GM21381 (cell line): ENCODE measurements at regions not wholly inside any gene's neighbourhood (a gene's known extent, or its start where the extent isn't known, plus 50 kb on each side); places are given as distances from the start of the nearest gene placed in this dataset.
"Not testable (repeated sequence)": the region's sequence is repeated elsewhere in the genome, so short reads cannot be mapped to it uniquely, and the experiment has no call there.

ENCODE experiments used
- ATAC-seq: cut with Tn5 transposase; IDR thresholded peaks from one replicate; pipeline ENCODE4 v1.9.1; 2021; ENCODE audit warnings: mild to moderate bottlenecking, moderate library complexity; ENCODE audit not compliant: unreplicated experiment

DNA sequence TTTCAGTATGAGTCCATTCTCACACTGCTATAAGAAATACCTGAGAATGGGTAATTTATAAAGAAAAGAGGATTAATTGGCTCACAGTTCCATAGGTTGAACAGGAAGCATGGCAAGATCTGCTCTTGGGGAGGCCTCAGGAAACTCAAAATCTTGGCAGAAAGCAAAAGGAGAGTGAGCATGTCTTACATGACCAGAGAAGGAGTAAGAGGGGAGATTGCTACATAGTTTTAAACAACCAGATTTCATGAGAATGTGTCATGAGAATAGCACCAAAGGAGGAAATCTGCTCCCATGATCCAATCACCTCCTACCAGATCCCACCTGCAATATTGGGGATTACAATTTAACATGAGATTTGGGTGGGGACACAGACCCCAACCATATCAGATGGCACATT lies 672.4 kb downstream of the HTR1B start:
- ATAC-seq, result no peak

DNA sequence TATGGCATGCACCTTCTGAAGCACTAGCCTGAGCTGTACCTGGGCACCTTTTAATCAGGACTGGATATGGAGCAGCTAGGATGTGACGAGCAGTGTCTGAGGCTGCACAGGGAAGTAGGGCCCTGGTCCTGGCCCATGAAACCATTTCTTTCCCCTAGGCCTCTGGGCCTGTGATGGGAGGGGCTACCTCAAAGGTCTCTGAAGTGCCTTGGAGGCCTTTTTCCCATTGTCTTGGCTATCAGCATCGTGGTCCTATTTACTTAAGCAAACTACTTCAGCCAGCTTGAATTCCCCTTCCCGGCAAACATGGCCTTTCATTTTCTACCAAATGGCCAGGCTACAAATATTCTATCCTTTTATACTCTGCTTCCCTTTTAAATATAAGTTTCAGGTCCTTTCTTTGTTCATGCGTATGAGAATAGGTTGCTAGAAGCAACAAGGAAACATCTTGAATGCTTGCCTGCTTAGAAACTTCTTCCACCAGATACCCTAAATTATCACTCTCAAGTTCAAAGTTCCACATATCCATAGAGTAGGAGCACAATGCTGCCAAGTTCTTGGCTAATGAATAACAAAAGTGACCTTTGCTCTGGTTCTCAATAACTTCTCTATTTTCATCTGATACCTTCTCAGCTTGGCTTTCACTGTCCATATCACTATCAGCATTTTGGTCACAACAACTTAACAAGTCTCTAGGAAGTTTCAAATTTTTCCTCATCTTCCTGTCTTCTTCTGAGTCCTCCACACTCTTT lies 673.1 kb downstream of the HTR1B start:
- ATAC-seq, result no peak

DNA sequence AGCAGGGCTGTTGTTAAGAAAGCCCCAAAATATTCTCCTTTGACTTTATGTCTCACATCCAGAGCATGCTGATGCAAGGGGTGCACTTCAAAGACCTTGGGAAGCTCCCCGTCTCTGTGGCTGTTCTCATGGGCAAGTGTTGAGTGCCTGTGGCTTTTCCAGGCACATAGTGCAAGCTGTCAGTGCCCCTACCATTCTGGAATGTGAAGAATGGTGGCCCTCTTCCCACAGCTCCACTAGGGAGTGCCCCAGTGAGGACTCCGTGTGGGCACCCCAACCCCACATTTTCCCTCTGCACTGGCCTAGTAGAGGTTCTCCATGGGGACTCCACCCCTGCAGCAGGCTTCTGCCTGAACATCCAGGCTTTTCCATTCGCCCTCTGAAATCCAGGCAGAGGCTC lies 673.7 kb downstream of the HTR1B start:
- no peak for ATAC-seq

DNA sequence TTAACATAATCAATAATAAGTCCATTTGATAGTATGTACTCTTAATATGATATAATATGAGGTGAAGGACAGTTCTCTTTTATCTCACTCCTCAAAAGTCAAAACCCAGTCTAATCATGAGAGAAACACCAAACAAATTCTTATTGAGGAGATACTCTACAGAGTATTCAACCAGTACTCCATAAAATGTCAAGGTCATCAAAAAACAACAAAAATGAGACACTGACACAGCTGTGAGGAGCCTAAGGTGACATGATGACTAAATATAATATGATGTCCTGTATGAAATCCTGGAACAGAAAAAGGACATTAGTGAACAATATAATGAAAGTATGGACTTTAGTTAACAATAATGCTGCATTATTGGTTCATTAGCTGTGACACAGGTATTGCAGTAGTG lies 675.1 kb downstream of the HTR1B start:
- ATAC-seq, result no peak

DNA sequence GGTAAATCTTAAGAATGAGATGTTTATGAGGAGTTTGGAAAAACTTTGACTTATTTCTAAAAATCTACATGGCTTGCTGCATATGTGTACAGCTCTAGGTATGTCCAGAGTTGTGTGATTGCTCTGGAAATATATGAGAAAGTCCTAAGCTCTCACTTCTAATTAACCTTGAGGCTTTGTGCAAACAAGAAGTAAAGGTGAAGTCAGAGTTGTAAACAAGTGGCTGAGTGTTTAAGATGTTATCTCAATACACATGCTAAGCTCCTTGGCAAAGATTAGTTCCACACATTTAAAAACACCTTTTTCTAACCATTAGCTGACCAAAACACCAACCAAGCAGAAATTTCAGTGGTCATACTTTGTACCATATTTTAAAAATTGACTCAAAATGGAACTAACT lies 684.2 kb downstream of the HTR1B start:
- no peak for ATAC-seq

DNA sequence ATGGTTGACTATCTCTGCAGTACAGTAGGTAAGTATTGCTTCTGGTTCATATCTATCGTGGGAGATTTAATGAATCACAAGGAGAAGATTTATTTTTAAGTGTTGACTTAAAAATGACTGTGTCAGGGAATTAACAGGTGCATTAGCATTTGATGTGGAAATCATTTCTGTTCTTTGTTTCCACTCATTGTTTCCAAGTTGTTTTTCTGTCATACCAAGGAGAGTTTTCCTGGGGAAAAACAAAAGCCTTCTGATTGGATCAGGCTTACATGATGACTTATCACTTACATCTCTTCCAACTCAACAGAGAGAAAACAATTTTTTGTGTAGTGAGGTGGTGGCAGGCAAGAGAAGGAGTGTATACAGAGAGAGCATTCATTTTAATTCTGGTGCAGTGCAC lies 686.4 kb downstream of the HTR1B start:
- no peak for ATAC-seq

DNA sequence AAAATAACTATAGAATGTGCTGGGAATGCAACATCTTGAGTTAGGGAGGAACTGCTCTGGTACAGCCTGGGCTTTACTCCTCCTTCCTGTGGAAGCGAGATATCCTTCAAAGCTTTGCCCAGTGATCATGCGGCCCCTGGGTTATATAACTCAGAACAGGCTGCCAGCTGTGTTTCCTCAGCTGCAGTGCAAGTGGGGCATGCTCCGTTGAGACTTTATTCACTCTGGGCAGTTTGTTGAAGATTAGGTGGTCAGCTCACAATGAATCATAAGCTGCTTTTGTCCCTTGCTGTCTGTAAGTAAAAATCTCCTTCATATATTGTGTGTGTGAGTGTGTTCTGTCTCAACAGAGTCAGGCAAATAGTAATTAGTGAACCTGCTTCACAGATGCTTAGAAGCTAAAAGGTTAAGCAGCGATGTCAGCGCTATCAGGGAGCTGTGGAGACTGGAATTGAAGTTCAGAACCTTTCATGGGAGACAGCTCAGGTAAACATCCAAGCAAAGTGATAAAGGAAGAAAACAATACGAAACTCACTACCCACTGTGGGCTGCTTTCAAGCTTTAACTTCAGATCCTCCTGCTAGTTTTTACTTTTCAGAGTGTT lies 688.4 kb downstream of the HTR1B start:
- ATAC-seq, result no peak

DNA sequence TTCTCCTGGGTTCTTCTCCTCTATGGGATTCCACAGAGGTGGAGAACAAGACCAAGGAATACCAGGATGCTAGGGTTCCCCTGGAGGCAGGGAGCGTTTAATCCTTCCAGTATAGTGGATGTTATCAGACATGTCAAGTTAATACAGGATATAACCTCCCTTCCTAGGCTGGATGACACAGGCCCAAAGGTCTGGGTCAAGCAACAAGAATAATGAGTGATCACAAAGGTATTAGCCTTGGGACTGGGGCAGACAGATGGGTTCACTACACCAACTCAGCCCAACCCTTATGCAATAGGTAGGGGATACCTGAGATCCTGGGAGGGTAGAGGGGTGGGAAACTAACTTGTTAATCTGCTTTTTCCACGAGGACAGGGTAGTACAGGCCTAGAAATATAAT lies 690.3 kb downstream of the HTR1B start:
- ATAC-seq, result no peak

DNA sequence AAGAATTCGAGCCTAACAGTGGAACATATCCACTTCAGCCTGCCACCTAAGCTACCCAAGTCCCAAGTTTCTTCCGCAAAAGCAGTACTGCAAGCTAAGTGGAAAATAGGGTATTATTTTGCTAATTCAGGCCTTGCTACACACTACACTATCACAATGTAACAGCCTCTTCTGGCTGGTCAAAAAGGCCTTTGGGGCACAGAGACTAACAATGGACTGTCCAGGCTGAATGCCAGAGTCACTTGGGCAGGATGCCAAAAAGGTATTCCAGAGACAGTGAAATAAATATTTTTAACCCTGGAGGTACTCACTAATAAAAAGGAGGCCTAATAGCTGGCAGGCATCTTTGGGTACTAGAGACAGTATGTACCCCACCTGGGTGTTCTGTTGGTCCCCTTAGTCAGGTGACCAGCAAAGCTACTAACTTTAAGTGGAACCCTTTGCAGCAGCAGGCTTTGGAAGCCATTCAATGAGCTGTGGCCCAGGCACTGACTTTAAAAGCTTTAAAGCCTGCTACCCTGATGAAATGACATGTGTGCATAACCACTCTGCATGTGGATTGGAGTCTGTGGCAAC lies 692.1 kb downstream of the HTR1B start:
- no peak for ATAC-seq

DNA sequence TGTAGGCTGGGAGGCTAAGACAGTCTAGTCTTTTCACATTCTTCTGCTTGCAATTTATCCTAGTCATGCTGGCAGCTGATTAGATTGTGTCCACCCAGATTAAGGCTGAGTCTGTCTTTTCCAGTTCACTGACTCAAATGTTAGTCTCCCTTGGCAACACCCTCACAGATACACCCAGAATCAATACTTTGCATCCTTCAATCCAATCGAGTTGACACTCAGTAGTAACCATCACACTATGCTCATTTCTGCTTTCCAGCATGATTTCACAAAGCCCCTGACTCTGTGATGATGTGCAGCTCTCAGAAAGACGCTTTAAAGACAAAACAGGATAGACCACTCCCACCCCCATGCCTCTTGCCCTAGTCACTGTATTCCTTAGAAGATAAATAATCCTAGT lies 693.0 kb downstream of the HTR1B start:
- ATAC-seq, result no peak

DNA sequence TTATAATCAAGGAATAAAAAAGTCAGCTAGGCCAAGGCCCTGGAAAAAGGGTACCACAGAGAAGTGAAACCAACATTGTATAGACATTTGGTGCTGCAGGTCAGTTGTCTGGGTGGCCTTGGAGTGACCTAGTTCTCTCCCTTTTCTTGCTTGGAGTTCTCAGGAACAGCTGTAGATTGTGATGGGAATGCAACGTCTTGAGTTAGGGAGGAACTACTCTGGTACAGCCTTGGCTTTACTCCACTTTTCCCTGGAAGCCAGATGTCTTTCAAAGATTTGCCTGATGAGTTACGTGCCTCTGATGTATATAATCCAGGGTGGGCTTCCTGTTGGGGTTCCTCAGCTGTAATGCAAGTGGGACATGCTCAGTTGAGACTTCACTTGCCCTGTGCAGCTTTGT lies 694.7 kb downstream of the HTR1B start:
- no peak for ATAC-seq

DNA sequence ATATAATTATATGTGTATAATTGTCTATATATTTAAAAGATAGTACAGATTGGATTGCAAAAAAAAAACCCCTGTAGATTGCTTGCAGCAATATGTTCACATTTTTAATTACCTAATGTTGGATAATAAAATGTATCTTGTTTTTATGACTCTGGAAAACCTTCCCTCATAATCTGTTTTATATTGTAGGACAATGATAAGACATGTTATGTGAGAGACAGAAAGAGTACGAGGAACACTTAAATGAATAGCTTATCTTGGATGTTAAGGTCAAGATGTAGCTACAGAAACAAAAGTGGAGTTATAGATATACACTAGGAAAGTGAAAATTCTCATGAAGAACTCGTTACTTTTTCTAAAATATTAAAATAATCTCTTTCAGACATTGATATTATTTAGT lies 691.6 kb upstream of the IMPG1 start:
- ATAC-seq, result no peak

DNA sequence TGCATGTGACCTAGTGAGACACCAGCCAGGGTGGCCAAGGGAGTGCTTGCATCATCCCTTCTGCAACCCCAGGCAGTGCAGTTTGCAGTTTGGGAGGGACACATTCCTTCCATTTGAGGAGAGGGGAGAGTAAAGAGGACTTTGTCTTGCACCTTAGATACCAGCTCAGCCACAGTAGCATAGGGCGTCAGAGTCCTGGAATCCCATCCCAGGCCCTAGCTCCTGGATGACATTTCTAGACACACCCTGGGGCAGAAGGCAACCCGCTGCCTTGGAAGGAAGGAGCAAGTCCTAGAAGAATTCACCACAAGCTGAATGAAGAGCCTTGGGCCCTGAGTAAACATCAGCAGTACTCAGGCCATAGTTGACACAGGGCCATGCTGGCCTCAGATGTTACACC lies 680.4 kb upstream of the IMPG1 start:
- ATAC-seq, result no peak

DNA sequence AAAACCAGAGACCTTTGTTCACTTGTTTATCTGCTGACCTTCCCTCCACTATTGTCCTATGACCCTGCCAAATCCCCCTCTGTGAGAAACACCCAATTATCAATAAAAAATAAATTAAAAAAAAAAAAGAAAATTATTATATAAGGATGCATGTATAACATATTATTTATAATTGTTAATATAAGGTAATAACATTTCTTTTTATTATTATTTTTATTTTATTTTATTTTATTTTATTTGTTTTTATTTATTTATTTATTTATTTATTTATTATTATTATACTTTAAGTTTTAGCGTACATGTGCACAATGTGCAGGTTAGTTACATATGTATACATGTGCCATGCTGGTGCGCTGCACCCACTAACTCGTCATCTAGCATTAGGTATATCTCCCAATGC lies 672.9 kb upstream of the IMPG1 start:
- not testable (repeated sequence) for ATAC-seq

DNA sequence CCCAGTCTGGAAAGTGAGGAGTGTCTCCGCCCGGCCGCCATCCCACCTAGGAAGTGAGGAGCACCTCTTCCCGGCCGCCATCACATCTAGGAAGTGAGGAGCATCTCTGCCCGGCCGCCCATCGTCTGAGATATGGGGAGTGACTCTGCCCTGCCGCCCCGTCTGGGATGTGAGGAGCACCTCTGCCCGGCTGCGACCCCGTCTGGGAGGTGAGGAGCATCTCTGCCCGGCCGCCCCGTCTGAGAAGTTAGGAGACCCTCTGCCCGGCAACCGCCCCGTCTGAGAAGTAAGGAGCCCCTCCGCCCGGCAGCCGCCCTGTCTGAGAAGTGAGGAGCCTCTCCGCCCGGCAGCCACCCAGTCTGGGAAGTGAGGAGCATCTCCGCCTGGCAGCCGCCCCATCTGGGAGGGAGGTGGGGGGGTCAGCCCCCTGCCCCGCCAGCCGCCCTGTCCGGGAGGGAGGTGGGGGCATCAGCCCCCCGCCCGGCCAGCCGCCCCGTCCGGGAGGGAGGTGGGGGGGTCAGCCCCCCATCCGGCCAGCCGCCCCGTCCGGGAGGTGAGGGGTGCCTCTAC lies 671.8 kb upstream of the IMPG1 start:
- not testable (repeated sequence) for ATAC-seq

DNA sequence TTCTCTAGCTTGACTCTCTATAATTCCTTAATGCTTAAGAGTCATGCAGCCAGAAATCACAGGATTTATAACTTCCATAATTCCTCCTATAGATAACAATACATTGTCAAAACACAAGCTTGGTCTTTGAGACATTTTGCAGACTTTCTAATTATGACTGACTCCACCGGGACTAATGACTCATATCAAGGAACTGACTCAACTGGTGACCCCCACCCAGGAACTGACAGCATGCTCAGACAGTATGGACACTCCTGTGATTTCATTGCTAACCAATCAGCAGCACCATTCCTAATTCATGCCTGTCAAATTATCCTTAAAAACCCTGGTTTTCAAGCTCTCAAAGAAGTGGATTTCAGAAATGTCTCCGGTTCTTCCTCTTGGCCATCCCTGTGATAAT lies 670.5 kb upstream of the IMPG1 start:
- no peak for ATAC-seq

DNA sequence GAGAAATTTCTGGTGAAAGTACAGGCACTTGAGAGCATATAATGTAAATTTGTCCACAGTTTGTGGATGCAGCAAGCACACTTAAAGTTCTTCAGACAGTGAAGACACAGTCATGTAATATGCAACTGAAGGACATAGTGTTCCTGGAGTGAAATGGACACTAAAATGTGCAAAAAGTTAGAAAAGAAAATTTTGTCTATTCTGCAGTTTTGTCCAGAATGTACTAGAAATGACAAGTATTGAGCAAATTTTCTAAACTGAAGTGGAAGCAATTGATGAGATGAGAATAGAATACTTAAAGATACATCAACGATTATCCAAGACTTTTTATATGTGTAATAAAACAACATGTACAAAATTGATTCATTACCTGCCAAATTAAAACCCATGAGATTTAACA lies 647.0 kb upstream of the IMPG1 start:
- ATAC-seq, result no peak

DNA sequence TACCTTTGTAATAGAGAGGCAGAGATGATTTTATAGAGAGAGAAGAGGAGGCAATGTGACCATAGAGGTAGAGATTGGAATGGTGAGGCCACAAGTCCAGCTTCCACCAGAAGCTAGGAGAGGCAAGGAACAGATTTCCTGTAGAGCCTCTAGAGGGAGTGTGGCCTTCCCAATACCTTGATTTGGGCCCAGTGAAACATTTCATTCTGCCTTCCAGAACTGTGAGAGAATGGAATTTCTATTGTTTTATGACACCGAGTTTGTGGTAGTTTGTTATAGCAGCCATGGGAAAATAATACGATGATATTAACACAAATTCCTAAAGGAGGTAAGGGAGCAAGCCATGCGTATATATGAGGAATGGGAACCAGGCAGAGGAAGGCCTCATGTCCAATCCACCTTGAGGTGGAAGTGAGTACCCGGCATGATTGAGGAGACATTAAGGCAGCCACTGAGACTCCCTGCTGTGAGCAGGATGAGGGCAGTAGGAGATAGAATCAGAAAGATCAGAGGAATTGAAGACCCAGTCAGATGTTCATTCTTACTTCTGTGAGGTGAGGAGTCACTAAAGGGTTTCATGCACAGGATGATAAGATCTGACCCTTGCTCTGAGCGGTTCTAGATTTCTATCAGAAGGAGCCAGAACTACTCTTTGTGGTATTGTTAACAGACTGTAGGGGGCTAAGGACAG lies 636.3 kb upstream of the IMPG1 start:
- ATAC-seq, result no peak

DNA sequence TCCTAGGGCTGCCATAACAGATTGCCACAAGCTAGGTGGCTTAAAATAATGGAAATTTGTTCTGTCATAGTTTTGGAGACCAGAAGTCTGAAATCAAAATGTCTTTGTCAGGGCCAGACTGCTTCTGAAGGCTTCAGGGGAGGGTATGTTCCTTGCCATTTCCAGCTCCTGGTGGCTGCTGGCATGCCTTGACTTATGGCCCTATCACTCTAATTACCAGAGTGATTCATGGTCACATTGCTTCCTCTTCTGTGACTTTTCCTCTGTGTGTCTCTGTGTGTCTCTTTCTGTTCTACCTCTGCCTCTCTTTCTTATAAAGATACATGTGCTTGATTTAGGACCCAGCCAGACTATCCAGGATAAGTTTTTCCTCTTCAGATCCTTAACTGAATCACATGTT lies 635.2 kb upstream of the IMPG1 start:
- no peak for ATAC-seq

DNA sequence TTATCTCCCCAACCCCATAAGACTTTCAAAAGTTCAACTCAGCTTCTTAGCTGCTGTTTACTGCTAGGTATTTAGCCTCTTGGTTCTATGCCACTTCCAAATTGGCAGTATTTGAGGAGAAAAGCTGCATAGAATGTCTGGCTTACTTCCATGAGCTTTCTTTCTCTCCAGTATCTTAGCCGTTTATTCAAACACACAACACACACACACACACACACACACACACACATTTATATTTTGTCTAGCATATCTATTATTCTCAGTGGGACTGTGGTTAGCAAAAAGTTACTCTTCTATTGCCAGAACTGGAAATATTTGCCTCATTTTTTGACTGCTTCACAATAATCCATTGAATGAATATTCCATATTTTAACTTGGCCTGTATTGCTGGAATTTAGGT lies 634.2 kb upstream of the IMPG1 start:
- no peak for ATAC-seq

DNA sequence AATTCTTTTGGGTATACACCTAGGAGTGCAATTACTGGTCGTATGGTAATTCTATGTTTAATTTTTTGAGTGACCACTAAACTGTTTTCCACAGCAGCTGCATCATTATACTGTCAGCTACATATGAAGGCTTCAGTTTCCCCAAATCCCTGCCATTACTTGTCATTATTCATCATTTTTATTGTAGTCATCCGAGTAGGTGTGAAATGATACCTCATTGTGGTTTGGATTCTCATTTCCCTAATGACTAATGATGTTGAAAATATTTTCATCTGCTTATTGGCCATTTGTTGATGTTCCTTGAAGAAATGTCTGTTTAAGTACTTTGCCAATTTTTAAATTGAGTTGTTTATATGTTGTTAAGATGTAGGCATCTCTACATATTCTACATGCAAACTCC lies 633.6 kb upstream of the IMPG1 start:
- no peak for ATAC-seq

DNA sequence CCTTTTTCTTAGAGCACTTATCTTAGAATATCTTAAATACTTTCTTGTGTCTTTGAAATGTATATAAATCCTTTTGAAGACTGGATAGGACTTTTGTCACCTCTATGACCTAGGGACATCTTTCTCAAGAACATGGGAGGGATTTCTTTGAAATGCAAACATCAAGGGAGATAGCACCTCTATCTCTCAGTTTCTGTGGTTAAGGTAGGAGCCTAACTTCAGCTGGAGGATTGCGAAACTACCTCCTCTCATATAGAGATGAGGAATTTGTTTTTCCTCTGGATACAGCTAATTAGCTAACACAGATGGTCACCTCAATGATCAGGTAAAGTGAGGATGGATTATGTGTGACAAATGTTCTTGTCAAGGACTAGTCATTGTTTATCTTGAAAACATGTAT lies 631.3 kb upstream of the IMPG1 start:
- no peak for ATAC-seq
